OCI-LY7 (cell line): ENCODE measurements at regions not wholly inside any gene's neighbourhood (a gene's known extent, or its start where the extent isn't known, plus 50 kb on each side); places are given as distances from the start of the nearest gene placed in this dataset.

Experiments
- EZH2phosphoT487 ChIP-seq: fragments of 200-600 bp; sonication (generic); IDR thresholded peaks from 2 replicates; pipeline ENCODE4 v1.6.1; 2018; ENCODE audit warnings: low read depth, borderline replicate concordance, mild to moderate bottlenecking, mixed run types, antibody characterized with exemption, low read length, moderate library complexity, mixed read lengths
- TF ChIP-seq, protein P1 (sequence below): fragments of 200-600 bp; sonication (generic); conservative IDR thresholded peaks from 2 replicates; pipeline ENCODE4 v1.5.1; 2014; ENCODE audit warnings: mild to moderate bottlenecking, antibody characterized with exemption, low read length, moderate library complexity, mixed read lengths

DNA sequence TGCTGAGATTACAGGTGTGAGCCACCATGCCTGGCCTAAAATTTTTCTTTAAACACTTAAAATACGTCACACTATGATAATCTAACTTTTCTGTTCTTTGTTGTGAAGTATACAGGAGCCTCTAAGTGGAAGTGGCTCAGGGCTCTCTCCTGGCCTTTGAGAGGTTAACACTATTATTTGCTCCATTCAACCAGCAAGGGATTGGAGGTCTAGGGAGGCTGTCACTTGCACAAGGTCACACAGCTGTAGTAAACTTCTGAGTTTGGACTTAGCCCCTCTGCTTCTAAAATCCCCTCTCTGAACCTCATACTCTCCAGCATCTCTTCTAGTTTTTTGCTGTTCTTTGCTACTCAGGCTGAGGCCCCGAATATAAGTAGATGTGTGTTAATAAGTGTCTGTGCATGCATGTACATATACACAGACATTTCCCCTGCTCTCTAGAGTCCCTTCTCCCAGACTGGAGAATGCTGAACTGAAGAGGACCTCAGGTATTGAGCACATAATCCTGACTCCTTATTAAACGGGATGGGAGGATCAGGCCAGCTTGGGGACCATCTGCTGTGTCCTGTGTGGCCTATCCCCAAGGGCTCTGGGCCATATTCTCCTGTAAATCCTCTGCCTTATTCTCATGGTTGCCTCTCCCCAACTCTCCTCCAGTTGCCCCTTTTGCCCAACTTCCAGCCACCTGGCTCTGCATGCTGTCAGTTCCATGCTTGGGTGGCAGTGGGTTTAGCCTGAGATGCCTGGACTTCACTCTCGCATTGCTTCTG is 87.0 kb upstream of the SPRY4 start:
- TF ChIP-seq, protein P1, sequence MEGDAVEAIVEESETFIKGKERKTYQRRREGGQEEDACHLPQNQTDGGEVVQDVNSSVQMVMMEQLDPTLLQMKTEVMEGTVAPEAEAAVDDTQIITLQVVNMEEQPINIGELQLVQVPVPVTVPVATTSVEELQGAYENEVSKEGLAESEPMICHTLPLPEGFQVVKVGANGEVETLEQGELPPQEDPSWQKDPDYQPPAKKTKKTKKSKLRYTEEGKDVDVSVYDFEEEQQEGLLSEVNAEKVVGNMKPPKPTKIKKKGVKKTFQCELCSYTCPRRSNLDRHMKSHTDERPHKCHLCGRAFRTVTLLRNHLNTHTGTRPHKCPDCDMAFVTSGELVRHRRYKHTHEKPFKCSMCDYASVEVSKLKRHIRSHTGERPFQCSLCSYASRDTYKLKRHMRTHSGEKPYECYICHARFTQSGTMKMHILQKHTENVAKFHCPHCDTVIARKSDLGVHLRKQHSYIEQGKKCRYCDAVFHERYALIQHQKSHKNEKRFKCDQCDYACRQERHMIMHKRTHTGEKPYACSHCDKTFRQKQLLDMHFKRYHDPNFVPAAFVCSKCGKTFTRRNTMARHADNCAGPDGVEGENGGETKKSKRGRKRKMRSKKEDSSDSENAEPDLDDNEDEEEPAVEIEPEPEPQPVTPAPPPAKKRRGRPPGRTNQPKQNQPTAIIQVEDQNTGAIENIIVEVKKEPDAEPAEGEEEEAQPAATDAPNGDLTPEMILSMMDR = no peak
- no peak for TF ChIP-seq EZH2phosphoT487
